ENCODE measurements at regions not wholly inside any gene's neighbourhood (a gene's known extent, or its start where the extent isn't known, plus 50 kb on each side); places are given as distances from the start of the nearest gene placed in this dataset.

GRCh38 chr14:97813556-97813955 is 1016.4 kb downstream of the VRK1 start:
- DNase-seq (ENCODE audit: low read depth in 4 of 4, low spot score in 1 of 4): no peak

DNA sequence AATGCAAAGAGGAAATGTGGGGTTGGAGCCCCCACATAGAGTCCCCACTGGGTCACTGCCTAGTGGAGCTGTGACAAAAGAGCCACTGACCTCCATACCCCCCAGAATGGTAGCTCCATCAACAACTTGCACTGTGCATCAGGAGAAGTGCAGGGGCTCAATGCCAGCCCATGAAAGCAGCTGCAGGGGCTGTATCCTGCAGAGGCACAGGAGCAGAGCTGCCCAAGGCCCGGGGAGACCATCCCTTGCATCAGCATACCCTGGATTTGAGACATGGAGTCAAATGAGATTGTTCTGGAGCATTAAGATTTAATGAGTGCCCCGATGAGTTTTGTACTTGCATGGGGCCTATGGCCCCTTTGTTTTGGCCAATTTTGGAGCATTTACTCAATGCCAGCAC is 1023.6 kb downstream of the VRK1 start:
- DNase-seq (ENCODE audit: low read depth in 4 of 4, low spot score in 1 of 4): no peak

GRCh38 chr14:97824218-97824617 is 1027.0 kb downstream of the VRK1 start:
- DNase-seq (ENCODE audit: low read depth in 4 of 4, low spot score in 1 of 4): no peak

DNA sequence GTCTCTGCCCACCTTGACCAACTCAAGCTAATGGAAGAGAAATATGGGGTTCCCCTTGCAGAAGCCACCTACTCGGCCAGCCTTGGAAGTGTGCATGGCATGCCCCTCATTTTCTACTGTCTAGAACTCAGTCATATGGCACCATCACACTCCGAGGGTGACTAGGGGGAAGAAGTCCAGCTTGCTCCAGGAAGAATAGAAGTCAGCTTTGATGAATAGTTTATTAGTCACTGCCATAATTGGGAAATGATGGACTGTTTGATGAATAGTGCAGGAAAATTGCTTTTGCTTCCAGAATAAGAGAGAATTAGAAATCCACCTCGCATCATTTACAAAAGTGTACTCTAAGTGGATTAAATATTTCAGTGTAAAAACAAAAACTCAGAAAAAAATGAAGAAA is 1030.6 kb downstream of the VRK1 start:
- no peak for DNase-seq (ENCODE audit: low read depth in 4 of 4, low spot score in 1 of 4)

GRCh38 chr14:97832776-97833175 is 1035.6 kb downstream of the VRK1 start:
- no peak for DNase-seq (ENCODE audit: low read depth in 4 of 4, low spot score in 1 of 4)

DNA sequence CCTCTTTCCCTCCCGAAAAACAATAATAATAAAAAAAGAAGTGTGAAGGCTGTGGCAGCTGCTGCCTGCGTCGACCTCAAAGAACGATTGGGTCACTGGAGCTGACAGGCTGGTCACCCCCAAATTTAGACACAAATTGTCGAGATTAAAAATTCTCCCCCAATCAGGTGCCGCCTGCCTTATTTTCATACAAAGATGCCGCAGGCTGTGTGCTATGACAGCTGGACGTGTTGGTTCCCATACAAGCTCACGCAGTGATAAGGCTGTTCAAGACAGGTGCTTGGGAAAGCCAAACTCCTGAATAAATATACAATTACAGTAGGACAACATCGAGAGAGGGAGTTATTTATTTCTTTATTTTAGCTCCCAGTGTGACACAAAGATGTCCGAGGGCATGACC is 1041.8 kb downstream of the VRK1 start:
- no peak for DNase-seq (ENCODE audit: low read depth in 4 of 4, low spot score in 1 of 4)

GRCh38 chr14:97840159-97840558 is 1043.0 kb downstream of the VRK1 start:
- DNase-seq (ENCODE audit: low read depth in 4 of 4, low spot score in 1 of 4): no peak

GRCh38 chr14:97841762-97842161 is 1044.6 kb downstream of the VRK1 start:
- DNase-seq (ENCODE audit: low read depth in 4 of 4, low spot score in 1 of 4): no peak

- no peak for DNase-seq (ENCODE audit: low read depth in 4 of 4, low spot score in 1 of 4)
These were observed 1045.9 kb downstream of the VRK1 start for GRCh38 chr14:97843066-97843465.

DNA sequence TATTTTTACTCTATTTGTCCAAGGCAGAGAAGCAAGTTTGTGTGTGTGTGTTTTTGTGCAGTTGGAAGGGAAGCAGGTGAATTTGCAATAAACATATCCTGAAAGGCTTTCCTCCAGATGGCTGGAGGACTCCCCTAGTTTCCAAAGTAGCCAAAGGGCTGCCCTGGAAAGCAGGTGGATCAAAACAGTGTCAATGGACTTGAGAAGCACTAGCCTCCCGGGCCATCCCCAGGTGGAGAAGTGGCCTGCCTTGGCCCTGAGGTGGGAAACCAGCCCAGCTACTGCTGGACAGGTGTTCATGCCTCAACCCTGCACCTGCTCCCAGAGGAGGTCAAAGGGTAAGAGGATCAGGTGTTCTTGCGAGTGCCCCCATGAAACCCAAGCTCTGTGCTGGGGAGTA is 1046.9 kb downstream of the VRK1 start:
- no peak for DNase-seq (ENCODE audit: low read depth in 4 of 4, low spot score in 1 of 4)

GRCh38 chr14:97846156-97846555 is 1049.0 kb downstream of the VRK1 start:
- DNase-seq (ENCODE audit: low read depth in 4 of 4, low spot score in 1 of 4): no peak

GRCh38 chr14:97848317-97848980 is 1051.3 kb downstream of the VRK1 start:
- DNase-seq (ENCODE audit: low read depth in 4 of 4, low spot score in 1 of 4): no peak

GRCh38 chr14:97850466-97850865 is 1053.3 kb downstream of the VRK1 start:
- DNase-seq (ENCODE audit: low read depth in 4 of 4, low spot score in 1 of 4): no peak

DNA sequence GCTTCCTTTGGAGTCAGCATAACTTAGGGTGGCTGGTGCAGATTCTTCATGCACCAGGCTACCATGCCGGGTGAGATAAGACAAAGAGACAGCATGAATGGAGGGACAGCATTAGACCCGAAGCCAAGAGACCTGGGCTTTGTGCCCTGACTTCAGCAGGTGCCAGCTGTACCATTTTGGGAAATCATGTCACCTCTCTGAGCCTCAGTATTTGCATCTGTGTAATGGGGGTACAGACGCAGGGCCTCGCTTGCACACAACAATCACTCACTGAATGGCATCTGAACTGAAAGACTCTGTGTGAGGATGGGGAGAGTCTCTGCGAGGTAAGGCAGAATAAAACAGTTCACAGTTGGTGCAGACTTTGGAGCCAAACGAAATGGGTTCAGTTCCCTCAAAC is 1053.7 kb downstream of the VRK1 start:
- DNase-seq (ENCODE audit: low read depth in 4 of 4, low spot score in 1 of 4): no peak

- DNase-seq (ENCODE audit: low read depth in 4 of 4, low spot score in 1 of 4): no peak
These were observed 1054.3 kb downstream of the VRK1 start for GRCh38 chr14:97851428-97851995.

- no peak for DNase-seq (ENCODE audit: low read depth in 4 of 4, low spot score in 1 of 4)
These were observed 1057.7 kb downstream of the VRK1 start for GRCh38 chr14:97854918-97855317.

DNA sequence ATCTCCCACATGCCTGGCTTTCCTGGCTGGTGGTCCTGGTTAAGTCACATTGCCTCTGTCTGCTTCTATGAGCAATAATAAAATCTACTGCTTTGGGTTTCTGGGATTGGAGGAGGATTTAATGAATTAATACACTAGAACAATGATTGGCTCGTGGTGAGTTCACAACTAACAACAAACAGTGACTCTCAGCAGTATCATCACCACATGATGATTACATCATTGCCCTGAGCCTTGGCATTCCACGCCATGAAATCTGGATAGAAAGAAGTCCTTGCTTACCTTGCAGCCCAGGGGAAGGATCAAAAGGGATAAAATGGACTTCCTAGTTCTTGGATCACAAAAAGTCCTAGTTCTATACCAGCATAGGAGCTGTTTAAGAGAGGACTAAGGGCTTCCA is 1069.0 kb downstream of the VRK1 start:
- no peak for DNase-seq (ENCODE audit: low read depth in 4 of 4, low spot score in 1 of 4)

- DNase-seq (ENCODE audit: low read depth in 4 of 4, low spot score in 1 of 4): no peak
These were observed 1069.5 kb downstream of the VRK1 start for GRCh38 chr14:97866664-97867063.

- DNase-seq (ENCODE audit: low read depth in 4 of 4, low spot score in 1 of 4): no peak
These were observed 1076.1 kb downstream of the VRK1 start for GRCh38 chr14:97873291-97873690.

DNA sequence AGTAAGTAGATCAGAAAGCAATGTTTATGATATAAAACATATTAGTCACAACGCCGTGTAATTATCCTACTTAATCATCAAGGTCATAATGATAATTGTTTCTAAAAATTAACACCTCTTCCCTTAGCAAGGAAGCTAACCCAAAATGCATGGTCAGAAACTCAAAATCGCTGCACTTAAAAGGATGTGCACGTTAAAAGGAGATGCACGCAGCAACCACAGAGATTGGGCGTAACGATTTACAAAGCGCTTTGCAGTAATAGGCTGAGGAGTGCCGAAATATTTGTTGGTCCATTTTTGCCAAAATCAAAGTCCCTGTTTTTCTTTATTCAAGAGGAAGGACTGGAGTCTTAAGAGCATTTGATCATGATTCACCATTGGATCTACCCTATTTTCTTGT is 1077.2 kb downstream of the VRK1 start:
- no peak for DNase-seq (ENCODE audit: low read depth in 4 of 4, low spot score in 1 of 4)

DNA sequence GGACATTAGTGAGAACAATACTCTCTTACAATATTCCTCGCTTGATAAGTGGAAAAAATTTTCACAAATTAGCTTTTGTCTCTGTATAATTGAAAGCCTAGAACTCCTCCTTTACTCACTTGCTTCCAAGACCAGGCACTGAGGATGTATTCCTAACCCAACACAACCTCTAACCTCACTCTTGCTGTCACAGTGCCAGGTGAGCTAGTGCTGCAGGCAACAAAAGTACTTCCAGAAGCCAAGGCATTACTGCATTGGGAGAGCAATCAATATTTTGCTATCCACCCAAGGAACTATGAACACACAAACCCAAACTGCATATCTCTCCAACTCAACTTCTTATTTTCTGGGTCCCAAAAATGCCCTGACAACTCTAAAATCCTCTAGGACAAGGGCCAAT is 1081.0 kb downstream of the VRK1 start:
- no peak for DNase-seq (ENCODE audit: low read depth in 4 of 4, low spot score in 1 of 4)

DNA sequence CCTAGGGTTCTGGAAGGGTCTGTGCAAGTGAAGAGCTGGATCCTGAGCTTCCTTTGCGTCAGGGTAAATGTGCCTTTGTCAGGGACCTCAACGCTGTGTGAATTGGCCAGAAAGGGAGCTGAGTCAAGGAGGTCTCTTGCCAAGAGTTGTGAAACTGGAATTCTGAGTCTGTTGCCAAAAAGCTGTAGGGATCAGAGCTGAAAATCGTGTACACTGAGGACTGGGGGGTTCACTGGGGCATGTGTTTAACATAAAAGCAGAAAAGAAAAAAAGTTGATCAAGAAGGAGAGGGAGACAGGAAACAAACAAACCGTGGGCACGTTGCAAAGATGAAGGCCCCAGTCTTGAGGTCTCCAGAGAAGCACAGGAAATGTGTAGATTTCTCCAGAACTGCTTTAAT is 1081.5 kb downstream of the VRK1 start:
- no peak for DNase-seq (ENCODE audit: low read depth in 4 of 4, low spot score in 1 of 4)

DNA sequence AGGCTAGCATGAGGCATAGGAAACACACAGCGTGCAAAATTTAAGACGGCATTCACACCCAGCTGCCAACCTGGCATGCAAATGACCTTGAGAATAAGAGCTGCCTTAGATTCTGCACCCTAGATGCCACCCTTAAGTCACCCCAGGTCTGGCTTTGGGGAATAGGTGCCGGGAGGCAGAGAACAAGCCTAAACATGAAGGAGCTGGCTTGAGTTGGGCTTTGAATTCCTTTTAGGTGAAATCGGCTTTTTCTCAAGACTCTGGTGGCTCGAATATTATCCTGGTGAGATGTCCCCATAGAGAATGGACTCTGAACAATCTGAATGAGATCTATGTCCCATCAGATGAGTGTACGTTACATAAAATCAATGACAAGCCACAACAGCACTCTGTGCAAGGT is 1090.5 kb downstream of the VRK1 start:
- no peak for DNase-seq (ENCODE audit: low read depth in 4 of 4, low spot score in 1 of 4)
